NCI-H187 treated with DMSO at 0.1 percent for 48 hours (cell line): ENCODE measurements at regions not wholly inside any gene's neighbourhood (a gene's known extent, or its start where the extent isn't known, plus 50 kb on each side); places are given as distances from the start of the nearest gene placed in this dataset.

Source experiments
- DNase-seq: peaks from one replicate; lab custom pipeline; 2025; lab: John Stamatoyannopoulos, UW

DNA sequence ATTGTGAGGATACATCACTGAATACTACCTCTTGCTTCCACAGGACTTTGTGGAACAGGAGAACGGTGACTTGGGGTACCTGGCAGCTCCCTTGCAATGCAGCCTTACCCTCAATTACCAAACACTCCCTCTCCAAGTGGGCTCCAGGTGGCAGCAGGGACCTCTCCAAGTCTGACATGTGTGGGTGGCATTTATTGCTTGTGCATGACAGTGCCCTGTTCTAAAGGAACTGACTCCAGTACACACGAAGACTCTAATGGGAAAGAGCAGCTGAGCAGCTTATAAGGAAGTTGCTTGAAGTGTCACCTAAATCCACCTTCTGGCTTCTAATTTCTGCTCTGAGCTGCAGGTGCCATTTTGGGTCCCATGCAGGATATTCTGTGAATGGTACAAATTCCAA lies 174.1 kb upstream of the SLCO3A1 start:
- DNase-seq = no peak

DNA sequence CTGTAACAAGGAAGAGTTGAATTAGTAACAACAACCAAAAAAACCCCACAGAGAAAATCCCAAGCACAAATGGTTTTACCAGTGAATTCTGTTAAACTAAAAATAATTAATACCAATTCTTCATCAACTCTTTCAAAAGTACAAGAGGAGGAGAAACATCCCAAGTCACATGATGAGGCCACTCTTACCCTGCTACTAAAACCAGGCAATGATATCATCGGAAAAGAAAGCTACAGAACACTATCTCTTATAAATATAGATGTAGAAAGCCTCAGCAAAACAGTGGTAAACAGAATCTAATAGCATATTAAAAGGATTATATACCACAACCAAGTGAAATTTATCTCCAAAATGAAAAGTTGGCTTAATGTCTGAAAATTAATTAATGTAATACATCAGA lies 168.1 kb upstream of the SLCO3A1 start:
- no peak for DNase-seq

GRCh38 chr15:91688811-91689210 lies 164.7 kb upstream of the SLCO3A1 start:
- no peak for DNase-seq

GRCh38 chr15:91689377-91689776 lies 164.1 kb upstream of the SLCO3A1 start:
- no peak for DNase-seq

DNA sequence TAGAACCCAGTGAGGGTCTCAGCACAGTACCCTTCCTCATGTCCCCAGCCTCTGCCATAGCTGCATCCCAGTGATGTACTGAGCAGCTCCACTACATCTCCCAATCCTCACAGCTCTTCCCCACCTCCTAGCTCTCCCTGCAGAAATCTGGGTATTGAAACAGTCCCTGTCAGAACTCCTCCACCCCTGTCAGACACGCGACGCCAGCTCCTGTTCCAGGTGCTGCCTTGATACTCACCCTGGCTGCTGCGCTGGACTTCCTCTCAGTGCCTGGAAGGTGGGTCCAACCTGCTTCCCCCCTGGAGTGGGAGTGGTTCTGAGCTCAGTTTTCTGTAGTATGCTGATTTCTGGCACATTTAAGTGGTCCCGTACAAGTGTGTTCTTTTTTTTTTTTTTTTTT lies 160.9 kb upstream of the SLCO3A1 start:
- no peak for DNase-seq

- DNase-seq = no peak
These were observed 159.2 kb upstream of the SLCO3A1 start for GRCh38 chr15:91694131-91694830.

GRCh38 chr15:91694831-91695210 lies 158.7 kb upstream of the SLCO3A1 start:
- DNase-seq = no peak

GRCh38 chr15:91695799-91696198 lies 157.7 kb upstream of the SLCO3A1 start:
- DNase-seq = no peak

- DNase-seq = no peak
These were observed 156.5 kb upstream of the SLCO3A1 start for GRCh38 chr15:91696981-91697380.

- DNase-seq = no peak
These were observed 155.3 kb upstream of the SLCO3A1 start for GRCh38 chr15:91698241-91698640.

GRCh38 chr15:91699741-91700140 lies 153.8 kb upstream of the SLCO3A1 start:
- DNase-seq = no peak

DNA sequence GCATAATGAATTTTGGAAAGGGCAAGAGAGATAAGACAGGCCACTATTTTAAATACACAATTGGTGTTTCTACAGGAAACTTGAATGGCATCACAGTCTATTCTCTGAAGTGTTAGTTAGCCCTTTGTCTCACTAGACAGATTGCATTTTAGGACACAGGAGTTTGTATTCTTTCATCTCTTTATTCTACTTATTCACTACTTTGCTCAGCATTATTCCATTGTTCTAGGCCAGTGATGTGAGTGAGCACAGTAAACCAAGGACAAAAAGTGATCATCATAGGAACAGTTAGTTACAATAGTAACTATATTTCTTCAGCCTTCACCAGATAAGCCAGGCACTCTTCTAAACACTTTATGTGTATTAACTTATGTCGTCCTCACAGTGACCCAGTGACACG lies 150.2 kb upstream of the SLCO3A1 start:
- no peak for DNase-seq

GRCh38 chr15:91704343-91704742 lies 149.2 kb upstream of the SLCO3A1 start:
- DNase-seq = no peak

DNA sequence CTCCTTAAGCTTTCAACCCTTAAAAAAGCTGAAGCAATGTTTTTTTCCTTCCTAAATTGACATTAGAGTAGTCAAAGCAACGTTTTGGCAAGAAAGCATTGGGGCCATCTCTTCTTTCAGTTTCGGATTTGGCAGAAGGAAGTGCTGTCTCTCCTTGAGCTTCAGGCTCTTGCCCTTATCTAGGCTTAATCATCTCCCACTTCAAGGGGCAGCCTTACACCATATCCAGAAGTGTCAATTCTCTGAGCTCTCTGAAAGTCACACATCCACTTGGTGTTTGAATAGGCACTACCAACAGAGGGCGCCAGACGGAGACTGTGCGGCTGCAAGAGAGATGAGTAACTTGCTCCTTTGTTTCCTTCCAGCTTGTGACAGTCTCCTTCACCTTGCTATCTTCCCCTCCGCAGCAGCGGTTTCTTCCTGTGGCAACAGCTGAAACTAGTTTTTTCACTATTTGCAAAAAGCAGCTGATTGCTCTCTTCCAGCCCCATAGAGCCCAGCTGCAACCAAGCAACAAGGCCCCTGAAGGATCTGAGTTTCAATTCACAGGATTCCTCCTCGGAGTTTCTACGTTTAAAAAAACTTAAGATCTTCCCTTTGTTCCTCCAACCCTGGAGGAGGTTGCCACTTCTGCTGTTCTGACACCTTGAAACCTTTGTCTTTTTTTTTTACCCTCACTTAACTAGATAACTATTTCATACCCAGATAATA lies 147.0 kb upstream of the SLCO3A1 start:
- peak; percentile 10 for DNase-seq

GRCh38 chr15:91710080-91710698 lies 143.3 kb upstream of the SLCO3A1 start:
- no peak for DNase-seq

GRCh38 chr15:91711384-91712033 lies 142.0 kb upstream of the SLCO3A1 start:
- no peak for DNase-seq

- DNase-seq = no peak
These were observed 141.2 kb upstream of the SLCO3A1 start for GRCh38 chr15:91712286-91712685.

DNA sequence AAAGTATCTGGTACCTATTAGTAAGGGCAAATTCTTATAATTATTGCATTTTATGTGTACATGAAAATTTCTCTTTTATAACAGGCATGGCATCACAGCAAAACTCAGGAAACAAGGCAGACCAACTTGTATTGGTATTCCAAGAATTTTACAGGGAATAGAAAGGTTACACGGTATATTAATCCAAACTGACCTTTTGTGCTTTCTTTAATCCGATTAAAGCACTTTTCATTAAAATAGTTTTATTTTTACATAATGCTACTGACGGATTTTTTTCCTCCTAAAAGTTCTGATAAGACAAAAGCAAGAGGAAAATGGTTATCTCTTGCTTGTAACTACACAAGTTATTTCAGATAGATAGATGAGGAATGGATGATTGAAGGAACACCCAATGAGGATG lies 137.0 kb upstream of the SLCO3A1 start:
- DNase-seq = no peak

GRCh38 chr15:91717811-91718210 lies 135.7 kb upstream of the SLCO3A1 start:
- no peak for DNase-seq

DNA sequence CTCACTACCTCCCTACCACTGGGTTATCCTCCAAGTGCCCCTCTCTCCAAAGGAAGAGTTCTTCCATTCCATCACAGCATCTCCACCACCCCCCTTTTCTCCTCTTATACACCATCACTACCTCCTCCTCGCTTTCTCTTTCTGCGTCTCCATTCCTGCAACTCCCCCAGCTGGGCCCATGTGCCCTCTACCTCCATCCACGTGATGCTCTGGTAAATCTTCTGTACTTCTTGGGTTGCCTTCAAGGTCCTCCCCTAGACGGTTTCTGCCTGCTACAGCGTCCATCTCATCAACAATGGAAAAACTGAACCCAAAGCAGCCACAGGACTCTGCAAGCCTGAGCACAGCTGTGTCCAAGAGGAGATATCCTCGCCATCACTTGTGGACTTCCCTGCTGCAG lies 129.5 kb upstream of the SLCO3A1 start:
- DNase-seq = no peak

GRCh38 chr15:91733661-91734060 lies 119.8 kb upstream of the SLCO3A1 start:
- DNase-seq = no peak

DNA sequence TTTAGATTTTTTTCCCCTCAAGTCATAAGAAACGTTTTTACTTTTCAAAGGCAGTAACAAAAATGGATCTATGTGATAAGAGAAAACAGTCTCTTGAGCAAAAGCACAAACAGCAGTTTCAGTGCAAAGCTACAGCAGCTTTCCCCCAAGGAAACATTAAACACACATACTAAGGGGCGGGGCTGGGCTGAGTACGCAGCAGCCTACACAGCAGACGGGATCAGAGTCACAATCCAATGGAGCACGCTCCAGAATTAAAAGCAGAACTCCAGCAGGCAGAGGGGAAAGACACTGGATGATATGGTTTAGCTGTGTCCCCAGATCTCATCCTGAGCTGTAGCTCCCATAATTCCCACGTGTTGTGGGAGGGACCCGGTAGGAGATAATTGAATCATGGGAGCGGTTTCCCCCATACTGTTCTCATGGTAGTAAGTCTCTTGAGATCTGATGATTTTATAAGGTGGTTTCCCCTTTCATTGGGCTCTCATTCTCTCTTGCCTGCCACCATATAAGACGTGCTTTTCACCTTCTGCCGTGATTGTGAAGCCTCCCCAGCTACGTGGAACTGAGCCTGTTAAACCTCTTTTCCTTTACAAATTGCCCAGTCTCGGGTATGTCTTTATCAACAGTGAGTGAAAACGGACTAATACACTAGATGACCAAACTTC lies 116.2 kb upstream of the SLCO3A1 start:
- DNase-seq = no peak
